Pons (tissue), 1 donor: ENCODE measurements at regions not wholly inside any gene's neighbourhood (a gene's known extent, or its start where the extent isn't known, plus 50 kb on each side); places are given as distances from the start of the nearest gene placed in this dataset.
"Not testable (repeated sequence)": the region's sequence is repeated elsewhere in the genome, so short reads cannot be mapped to it uniquely, and the experiment has no call there.

ENCODE experiments used
- DNase-seq: peaks from one replicate; pipeline ENCODE4 v3.0.0-alpha.2; 2016; ENCODE audit warnings: low spot score

GRCh38 chr5:25974451-25974850 lies 1063.9 kb downstream of the CDH9 start:
- no peak for DNase-seq

DNA sequence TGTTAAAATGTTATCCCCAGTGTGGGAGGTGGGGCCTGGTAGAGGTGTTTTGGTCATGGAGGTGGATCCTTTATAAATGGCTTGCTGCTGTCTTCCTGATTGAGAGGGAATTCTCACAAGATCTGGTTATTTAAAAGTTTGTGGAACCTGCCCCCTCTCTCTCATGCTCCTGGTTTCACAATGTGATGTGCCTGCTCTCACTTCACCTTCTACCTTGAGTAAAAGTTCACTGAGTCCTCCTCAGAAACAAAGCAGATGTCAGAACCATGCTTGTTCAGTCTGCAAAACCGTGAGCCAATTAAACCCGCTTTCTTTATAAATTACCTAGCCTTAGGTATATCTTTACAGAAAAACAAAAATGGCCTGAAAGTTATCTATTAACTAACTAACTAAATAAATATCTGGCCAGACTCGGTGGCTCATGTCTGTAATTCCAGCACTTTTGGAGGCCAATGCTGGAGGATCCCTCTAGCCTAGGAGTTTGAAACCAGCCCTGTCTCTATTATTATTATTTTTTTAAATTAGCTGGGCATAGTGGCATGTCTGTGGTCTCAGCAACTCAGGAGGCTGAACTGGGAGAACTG lies 1067.4 kb downstream of the CDH9 start:
- DNase-seq, result no peak

GRCh38 chr5:25969042-25969441 lies 1069.3 kb downstream of the CDH9 start:
- not testable (repeated sequence) for DNase-seq

GRCh38 chr5:25964009-25964372 lies 1074.4 kb downstream of the CDH9 start:
- DNase-seq, result no peak

DNA sequence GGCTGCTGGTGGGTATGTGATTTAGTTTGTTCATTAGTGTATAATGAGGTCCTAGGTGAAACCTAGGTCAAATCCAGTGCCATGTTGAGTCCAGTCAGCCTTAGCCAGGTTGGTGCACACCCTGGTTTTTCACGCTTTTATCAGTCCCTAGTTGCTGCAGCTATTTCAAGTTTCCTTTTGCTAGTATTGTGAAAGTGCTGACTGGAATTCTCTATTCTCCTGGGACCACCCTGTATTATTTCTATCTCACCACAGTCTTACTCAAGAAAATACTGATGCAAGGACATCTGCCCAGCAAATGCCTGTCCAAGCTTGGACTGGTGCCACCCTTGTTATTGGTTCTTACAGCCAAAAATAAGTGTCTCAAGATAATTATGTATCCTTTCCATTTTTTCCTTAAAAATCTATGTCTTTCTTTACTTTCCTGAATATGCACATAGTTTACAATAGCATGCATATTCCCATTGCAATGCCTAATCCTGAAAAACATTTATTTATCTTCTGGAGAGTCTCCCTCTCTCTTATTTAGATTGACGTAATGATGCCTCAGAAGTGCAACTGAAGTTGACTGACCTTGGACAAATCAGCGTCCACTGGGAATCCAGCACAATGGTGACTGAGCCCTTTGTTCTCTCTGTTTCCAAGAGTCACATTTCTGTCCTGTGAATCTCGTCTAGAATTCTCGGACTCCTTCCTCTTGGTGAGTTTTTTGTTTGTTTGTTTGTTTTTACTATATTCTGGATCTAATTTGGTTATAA lies 1075.0 kb downstream of the CDH9 start:
- DNase-seq, result peak; percentile 64

DNA sequence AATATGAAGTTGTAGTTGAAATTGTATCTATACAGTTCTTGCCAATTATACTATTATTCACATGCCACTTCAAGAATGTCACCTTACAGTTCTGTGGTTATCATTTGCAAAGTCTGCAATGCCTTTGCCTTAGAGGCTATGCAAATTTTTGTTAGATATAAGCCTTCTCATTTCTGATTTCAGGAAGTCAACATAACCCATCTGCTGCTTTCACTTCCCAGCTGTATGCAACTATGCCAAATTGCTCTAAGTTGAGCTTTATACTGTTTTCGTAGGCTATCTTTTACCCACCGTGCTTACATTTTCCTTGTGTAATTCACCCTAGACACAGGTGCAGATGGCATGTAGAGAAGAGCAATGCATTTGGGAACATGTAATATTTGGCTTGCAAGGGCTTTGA lies 1083.0 kb downstream of the CDH9 start:
- DNase-seq, result no peak

GRCh38 chr5:25950681-25951080 lies 1087.7 kb downstream of the CDH9 start:
- DNase-seq, result no peak

GRCh38 chr5:25948278-25948677 lies 1090.1 kb downstream of the CDH9 start:
- DNase-seq, result no peak

- DNase-seq, result no peak
Observed at GRCh38 chr5:25944786-25945185, 1093.6 kb downstream of the CDH9 start.

- DNase-seq, result no peak
Observed at GRCh38 chr5:25909163-25909562, 1129.2 kb downstream of the CDH9 start.

DNA sequence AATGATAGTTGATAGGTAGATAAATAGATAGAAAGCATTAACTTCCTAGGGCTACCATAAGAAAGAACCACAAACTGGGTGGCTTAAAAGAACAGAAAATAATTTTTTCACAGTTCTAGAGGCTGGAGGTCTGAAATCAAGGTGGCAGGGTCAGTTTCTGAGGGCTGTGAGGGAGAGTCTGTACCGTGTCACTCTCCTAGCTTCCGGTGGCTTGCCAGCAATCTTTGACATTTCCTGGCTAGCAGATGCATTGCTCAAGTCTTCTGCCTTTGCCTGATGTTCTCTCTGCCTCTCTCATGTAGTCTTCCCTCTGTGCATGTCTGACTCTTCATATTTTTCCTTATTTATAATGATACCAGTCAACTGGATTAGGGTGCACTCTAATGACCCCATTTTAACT lies 1132.7 kb downstream of the CDH9 start:
- DNase-seq, result no peak

- no peak for DNase-seq
Observed at GRCh38 chr5:25892211-25892610, 1146.2 kb downstream of the CDH9 start.

DNA sequence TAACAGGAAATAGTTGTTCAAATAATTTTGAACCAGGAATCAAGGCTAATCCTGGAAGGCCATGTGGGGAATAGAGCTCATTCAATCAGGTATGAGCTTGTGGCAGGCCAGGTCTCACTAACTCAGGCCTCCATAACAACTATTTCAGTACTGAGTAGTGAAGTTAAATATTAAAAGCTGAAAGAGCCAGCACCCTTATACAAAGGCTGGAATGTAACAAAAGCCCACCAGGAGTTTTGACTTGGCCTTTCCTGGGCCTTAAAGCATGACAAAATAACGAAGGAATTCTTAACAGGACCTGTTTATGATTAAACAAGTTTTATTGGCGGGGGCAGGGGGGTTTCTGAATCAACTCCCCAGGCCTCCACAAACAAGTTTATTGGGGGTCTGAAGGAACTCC lies 1146.7 kb downstream of the CDH9 start:
- DNase-seq, result no peak

DNA sequence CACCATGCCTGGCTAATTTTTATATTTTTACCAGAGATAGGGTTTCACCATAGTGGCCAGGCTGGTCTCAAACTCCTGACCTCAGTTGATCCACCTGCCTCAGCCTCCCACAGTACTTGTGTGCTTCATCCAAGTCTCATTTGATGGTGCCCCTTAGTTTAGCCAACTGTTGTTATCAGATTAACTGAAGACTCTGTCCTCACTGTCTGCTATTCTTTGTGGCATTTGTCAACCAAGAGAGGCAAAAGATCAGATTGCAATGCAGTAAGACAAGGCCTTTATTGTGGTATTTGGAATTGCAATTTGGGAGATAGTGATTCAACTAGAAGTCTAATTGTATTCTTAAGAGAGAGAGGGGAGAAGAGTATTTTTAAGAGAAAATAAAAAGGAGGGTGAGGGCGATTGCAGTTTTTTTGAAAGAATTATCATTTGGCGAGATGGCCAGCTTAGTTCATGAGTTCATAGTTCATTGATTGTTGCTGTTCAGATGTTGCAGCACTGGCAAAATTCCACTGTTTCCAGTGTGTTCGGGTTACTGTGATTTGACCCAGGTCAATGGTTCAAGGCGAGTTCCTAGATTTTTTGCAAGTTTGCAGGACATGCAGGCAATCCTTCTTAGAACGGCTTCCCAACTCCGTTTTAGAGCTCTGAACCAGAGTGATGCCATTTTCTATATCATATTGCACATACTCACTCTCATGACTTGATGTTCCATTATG lies 1156.9 kb downstream of the CDH9 start:
- DNase-seq, result no peak

GRCh38 chr5:25863811-25864210 lies 1174.6 kb downstream of the CDH9 start:
- DNase-seq, result no peak

GRCh38 chr5:25862276-25862675 lies 1176.1 kb downstream of the CDH9 start:
- no peak for DNase-seq

GRCh38 chr5:25858019-25858418 lies 1180.4 kb downstream of the CDH9 start:
- DNase-seq, result no peak

GRCh38 chr5:25851301-25851700 lies 1187.1 kb downstream of the CDH9 start:
- no peak for DNase-seq

GRCh38 chr5:25850581-25850980 lies 1187.8 kb downstream of the CDH9 start:
- no peak for DNase-seq

DNA sequence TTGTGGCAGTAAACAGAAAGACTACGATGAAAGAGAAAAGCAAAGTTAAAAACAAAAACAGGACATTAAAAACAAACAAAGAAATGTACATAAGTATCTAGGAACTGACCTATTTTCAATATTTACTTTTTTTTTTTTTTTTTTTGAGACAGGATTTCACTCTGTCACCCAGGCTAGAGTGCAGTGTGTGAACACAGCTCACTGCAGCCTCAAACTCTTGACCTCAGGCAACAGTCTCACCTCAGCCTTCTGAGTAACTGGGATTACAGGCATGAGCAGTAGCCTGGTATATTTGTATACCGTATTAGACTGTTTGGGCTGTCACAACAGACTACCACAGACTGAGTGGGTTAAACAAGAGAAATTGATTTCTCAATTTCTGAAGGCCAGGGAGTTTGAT lies 1189.1 kb downstream of the CDH9 start:
- DNase-seq, result no peak

- DNase-seq, result no peak
Observed at GRCh38 chr5:25823330-25823873, 1178.6 kb upstream of the CDH10 start.
